ENCODE measurements at regions not wholly inside any gene's neighbourhood (a gene's known extent, or its start where the extent isn't known, plus 50 kb on each side); places are given as distances from the start of the nearest gene placed in this dataset.

- TF ChIP-seq, protein P1, sequence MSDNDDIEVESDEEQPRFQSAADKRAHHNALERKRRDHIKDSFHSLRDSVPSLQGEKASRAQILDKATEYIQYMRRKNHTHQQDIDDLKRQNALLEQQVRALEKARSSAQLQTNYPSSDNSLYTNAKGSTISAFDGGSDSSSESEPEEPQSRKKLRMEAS (IDR thresholded peaks at IDR 0.05), result no peak
- TF ChIP-seq CBX3 (IDR thresholded peaks at IDR 0.05; ENCODE audit: low read depth), result no peak
- TF ChIP-seq JUND (IDR thresholded peaks at IDR 0.05), result no peak
- TF ChIP-seq SIN3A (IDR thresholded peaks at IDR 0.05; ENCODE audit: low read depth), result no peak
Measured at GRCh38 chr1:166789286-166789685, 50.0 kb upstream of the POGK start (continued).
